GM18858 (cell line): ENCODE measurements at regions not wholly inside any gene's neighbourhood (a gene's known extent, or its start where the extent isn't known, plus 50 kb on each side); places are given as distances from the start of the nearest gene placed in this dataset.
"Not testable (repeated sequence)": the region's sequence is repeated elsewhere in the genome, so short reads cannot be mapped to it uniquely, and the experiment has no call there.

Source experiments
- ATAC-seq: cut with Tn5 transposase; IDR thresholded peaks from one replicate; pipeline ENCODE4 v1.9.1; 2021; ENCODE audit not compliant: unreplicated experiment

DNA sequence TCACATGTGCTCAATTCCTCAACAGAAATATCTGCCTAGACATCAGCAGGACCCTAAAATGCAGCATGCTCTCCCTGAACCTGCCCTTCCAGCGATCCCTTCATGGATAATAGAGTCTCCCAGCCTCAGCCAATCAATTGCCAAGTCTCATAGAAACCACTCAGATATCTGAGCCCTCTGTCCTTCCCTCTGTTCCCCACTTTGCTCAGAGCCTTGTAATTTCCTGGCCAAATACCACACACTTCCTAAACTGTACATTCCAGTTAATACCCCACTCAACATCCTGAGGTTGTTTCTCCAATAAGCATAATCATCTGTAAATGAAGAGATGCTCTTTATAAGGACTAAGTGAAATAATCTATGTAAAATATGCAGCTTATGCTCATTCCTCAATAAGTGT is 59.3 kb upstream of the PTGFRN start:
- ATAC-seq, result no peak

DNA sequence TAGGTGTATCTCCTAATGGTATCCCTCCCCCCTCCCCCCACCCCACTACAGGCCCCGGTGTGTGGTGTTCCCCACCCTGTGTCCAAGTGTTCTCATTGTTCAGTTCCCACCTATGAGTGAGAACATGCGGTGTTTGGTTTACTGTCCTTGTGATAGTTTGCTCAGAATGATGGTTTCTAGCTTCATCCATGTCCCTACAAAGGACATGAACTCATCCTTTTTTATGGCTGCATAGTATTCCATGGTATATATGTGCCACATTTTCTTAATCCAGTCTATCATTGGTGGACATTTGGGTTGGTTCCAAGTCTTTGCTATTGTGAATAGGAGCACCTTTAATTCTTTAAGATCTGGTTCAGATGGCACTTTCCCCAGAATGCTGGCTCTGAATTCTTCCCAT is 58.5 kb upstream of the PTGFRN start:
- ATAC-seq, result not testable (repeated sequence)

DNA sequence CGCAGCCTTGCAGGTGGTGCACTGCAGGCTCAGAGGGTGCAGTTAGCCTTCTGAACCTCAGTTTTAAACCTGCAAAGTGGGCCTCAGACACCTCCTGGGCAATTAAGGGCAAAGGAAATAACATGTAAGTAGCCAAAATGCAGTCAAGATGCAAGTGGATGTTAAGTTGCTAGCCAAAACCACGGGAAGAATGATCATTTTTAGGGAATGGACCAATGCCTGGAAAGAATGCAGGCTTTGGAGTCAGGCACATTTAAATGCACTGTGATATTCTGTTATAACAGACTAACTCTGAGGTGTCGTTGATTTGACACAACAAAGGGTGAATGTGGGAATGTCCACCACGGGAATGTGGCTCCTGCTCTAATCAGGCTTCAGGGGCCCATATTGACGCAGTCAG is 57.9 kb upstream of the PTGFRN start:
- no peak for ATAC-seq

DNA sequence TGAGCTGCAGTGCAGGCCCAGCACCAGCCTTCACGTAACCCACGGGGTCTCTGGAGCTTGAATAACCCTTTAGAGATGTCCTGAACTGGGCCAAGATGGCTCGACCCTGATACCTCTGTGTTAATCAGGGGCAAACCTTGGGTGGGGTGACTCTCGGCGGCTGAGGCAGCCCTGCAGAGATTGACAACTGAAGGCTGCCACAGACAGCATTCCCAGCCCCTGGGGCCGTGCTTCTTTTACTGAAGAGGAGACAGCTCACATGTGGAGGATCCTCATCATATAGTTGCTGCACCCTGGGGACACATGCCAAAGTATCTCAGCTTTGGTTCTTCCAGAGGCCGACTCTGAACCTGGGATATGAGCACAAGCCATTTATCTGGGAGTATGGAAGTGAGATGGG is 57.3 kb upstream of the PTGFRN start:
- no peak for ATAC-seq

GRCh38 chr1:116852910-116853309 is 56.8 kb upstream of the PTGFRN start:
- ATAC-seq, result no peak

GRCh38 chr1:116853680-116854402 is 55.9 kb upstream of the PTGFRN start:
- no peak for ATAC-seq

DNA sequence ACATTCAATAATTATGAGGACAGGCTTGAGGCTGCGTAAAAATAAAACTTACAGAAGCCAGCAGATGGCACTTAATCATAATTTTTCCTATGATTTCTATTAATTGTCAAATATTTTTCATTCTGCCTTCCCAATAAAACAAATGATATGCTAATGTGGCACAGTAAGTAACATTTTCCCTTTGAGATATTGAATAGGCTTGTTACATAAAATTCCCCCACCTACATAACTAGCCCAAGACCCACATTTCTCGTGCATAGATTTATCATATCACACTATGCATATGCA is 55.4 kb upstream of the PTGFRN start:
- no peak for ATAC-seq

GRCh38 chr1:116854716-116855115 is 55.0 kb upstream of the PTGFRN start:
- no peak for ATAC-seq

GRCh38 chr1:116855191-116855619 is 54.5 kb upstream of the PTGFRN start:
- no peak for ATAC-seq

DNA sequence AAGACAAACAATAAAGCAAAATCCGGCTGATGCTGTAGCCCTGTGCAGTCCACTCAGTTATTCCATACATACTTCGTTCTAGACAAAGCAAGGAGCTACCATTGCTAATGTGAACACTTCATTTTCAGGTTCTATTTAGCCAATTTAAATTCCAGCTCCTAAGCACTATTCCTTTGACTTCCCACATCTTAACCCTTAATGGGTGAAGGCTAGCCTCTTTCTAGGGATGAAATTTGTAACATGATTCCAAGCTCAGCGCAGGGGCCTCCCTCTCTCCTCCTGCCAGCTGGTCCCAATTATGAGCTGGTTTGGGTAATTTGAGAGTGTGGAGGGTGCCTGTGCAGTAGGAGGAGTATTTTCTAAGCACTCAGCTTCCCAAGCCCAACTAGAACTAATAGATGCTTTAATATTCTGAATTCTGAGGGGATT is 53.9 kb upstream of the PTGFRN start:
- no peak for ATAC-seq

DNA sequence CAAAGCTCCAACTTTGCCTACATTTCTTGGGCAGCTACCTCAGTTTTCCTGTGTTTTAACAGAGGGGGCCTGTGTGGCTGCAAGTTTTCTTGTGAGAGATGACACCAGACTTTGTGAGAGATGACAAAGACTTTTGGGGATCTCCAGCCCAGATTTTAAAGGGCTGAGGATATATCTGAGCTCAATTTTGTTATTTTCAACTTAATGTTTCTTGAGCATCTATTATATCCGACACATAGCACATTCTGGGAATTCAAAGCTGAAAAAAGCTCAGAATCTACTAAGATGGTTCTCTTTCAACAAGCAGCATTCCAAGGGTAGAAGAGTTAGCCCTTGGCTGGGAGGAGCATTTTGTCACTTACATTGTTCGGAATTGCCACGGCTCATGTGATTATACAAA is 53.4 kb upstream of the PTGFRN start:
- ATAC-seq, result no peak

DNA sequence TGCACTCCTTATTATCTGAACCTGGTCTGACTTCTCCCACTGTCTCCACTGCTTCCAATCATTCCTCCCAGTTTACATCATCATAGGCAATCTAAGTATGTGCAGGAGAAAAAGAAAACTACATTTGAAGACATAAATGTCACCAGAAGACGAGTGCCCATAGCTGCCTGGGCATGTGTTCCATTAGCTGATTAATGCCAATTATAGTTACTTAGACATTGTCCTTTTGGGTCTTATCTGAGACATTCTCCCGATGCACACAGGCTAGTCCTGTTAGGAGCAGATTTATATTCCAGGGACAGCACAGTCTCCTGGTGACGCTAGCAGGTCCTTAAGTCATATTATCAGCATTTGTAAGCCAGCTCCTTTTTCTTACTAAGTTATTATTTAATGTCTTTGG is 52.6 kb upstream of the PTGFRN start:
- ATAC-seq, result no peak
